Tibial artery (tissue), 4 donors: ENCODE measurements at regions not wholly inside any gene's neighbourhood (a gene's known extent, or its start where the extent isn't known, plus 50 kb on each side); places are given as distances from the start of the nearest gene placed in this dataset.

ENCODE experiments used
- DNase-seq, 2 donors: peaks; one replicate each; pipeline ENCODE4 v3.0.0-alpha.2; 2019
- H3K27ac ChIP-seq, 2 donors: fragments of 200-600 bp; sonication (generic) in 1 of 2; 1 replicate in 1 of 2; 2 replicates in 1 of 2; pipeline ENCODE4 v1.5.1; 2018 to 2019; ENCODE audit warnings: mild to moderate bottlenecking in 1 of 2
- H3K27me3 ChIP-seq, 2 donors: fragments of 200-600 bp; sonication (generic) in 1 of 2; one replicate each; pipeline versions ENCODE4 v1.5.1 to v1.6.0; 2016 to 2019
- H3K36me3 ChIP-seq, 3 donors: fragments of 200-600 bp; sonication (generic) in 2 of 3; one replicate each; pipeline ENCODE4 v1.5.1; 2016 to 2019; ENCODE audit warnings: mild to moderate bottlenecking in 2 of 3
- H3K4me1 ChIP-seq, 4 donors: fragments of 200-600 bp; sonication (generic) in 2 of 4; 1 replicate in 3 of 4; 2 replicates in 1 of 4; pipeline ENCODE4 v1.5.1; 2016 to 2019
- H3K4me3 ChIP-seq, 2 donors: fragments of 200-600 bp; sonication (generic) in 1 of 2; 1 replicate in 1 of 2; 2 replicates in 1 of 2; pipeline ENCODE4 v1.5.1; 2018 to 2019; ENCODE audit warnings: mild to moderate bottlenecking in 2 of 2
- H3K9me3 ChIP-seq, 3 donors: fragments of 200-600 bp; sonication (generic) in 1 of 3; one replicate each; pipeline ENCODE4 v1.5.1; 2016 to 2019
- intact Hi-C: fragments of 100-400 bp; cut with DNase I; formaldehyde crosslinking; loops from one replicate; pipeline ENCODE4 v1.15.0; 2023; ENCODE audit warnings: low total_unique reads
- TF ChIP-seq, protein P1 (sequence below), 2 experiments: fragments of 200-600 bp in 1 of 2; fragments of 450-650 bp in 1 of 2; IDR thresholded peaks; one replicate each; pipeline ENCODE4 v1.5.1; 2017 to 2019; ENCODE audit warnings: antibody characterized with exemption in 2 of 2, mild to moderate bottlenecking in 1 of 2, moderate library complexity in 1 of 2

DNA sequence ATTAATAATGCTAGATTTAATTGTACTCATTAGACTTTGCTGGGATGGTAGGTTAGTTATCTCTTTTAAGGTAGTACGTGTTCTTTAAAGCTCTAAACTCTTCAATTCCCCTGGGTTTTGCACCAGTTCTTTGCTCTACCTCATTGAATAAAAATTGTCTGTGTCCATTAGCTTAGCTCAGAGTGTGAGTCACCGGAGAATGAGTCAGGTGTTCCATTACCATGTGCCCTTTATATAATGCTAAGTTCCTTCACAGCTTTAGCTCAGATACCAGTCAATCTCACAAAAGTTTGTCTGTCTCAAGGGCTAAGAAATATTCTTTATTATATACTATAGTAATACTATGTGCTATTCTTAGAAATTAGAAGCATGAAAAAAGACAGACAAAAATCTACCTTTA lies 339.4 kb downstream of the PRELID2 start:
- intact Hi-C loops, result no loop called here
- no peaks in the 10 kb centered on the region for H3K27me3 ChIP-seq
- TF ChIP-seq, protein P1, sequence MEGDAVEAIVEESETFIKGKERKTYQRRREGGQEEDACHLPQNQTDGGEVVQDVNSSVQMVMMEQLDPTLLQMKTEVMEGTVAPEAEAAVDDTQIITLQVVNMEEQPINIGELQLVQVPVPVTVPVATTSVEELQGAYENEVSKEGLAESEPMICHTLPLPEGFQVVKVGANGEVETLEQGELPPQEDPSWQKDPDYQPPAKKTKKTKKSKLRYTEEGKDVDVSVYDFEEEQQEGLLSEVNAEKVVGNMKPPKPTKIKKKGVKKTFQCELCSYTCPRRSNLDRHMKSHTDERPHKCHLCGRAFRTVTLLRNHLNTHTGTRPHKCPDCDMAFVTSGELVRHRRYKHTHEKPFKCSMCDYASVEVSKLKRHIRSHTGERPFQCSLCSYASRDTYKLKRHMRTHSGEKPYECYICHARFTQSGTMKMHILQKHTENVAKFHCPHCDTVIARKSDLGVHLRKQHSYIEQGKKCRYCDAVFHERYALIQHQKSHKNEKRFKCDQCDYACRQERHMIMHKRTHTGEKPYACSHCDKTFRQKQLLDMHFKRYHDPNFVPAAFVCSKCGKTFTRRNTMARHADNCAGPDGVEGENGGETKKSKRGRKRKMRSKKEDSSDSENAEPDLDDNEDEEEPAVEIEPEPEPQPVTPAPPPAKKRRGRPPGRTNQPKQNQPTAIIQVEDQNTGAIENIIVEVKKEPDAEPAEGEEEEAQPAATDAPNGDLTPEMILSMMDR (IDR thresholded peaks at IDR 0.05), result no peak
- H3K36me3 ChIP-seq, result no peaks in the 10 kb centered on the region
- peak overlapping the region; percentile 29 to 36 for H3K27ac ChIP-seq
- no peaks in the 10 kb centered on the region for H3K9me3 ChIP-seq
- no peak for DNase-seq
- H3K4me3 ChIP-seq, result no peak overlapping the region
- H3K4me1 ChIP-seq, result peaks cover 0 to 26% (median 10%) of the 10 kb centered on the region in 4 donors

DNA sequence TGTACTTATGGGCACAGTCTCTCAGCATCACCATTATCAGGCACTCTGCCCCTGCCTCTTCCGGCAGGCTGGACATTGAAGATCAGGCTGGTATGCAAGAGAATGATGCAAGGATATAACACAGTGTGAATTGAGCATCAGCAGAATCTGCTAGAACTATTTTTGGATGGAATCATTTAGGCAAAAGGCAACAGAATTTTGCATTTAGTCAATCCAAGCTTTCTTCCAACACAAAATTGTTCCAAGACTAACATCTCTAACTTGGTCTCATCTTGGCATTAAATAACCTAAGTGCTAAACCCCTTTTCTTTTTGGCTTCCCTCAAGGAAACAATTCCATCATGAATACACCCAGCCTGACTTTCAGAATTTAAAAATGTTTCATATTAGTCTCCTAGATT lies 339.9 kb downstream of the PRELID2 start:
- Histone ChIP-seq H3K27ac (peak overlapping the region; percentile 29 to 36), H3K4me1 (peaks cover 0 to 26% (median 10%) of the 10 kb centered on the region in 4 donors), H3K9me3 (no peaks in the 10 kb centered on the region), H3K36me3 (no peaks in the 10 kb centered on the region), H3K4me3 (no peak overlapping the region), H3K27me3 (no peaks in the 10 kb centered on the region)
- TF ChIP-seq, protein P1 (IDR thresholded peaks at IDR 0.05), result no peak
- no peak for DNase-seq
- intact Hi-C loops, result no loop called here

DNA sequence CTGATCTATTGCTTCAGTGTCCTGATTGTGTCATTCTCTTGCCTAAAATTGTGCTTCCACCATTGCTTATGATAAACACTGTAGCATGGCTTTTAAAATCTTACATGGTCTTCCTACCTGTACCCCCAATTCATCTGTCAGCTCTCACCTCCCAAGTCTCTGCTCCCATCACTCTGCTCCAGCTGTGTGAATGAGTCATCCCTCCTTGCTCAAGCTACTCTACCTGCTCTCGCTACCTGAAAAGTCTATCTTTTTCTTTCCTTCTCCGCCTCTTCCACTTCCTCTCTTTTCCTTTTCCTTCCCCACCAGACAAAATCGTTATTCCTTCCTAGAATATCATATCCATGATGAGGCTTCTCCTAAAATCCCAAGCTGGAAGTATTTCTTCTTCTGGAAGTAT lies 341.7 kb downstream of the PRELID2 start:
- intact Hi-C loops, result no loop called here
- no peaks in the 10 kb centered on the region for H3K27me3 ChIP-seq
- H3K4me1 ChIP-seq, result peaks cover 0 to 20% (median 10%) of the 10 kb centered on the region in 4 donors
- no peaks in the 10 kb centered on the region for H3K9me3 ChIP-seq
- H3K4me3 ChIP-seq, result no peak overlapping the region
- TF ChIP-seq, protein P1 (IDR thresholded peaks at IDR 0.05), result no peak
- no peaks in the 10 kb centered on the region for H3K36me3 ChIP-seq
- no peak for DNase-seq
- H3K27ac ChIP-seq, result no peak overlapping the region

DNA sequence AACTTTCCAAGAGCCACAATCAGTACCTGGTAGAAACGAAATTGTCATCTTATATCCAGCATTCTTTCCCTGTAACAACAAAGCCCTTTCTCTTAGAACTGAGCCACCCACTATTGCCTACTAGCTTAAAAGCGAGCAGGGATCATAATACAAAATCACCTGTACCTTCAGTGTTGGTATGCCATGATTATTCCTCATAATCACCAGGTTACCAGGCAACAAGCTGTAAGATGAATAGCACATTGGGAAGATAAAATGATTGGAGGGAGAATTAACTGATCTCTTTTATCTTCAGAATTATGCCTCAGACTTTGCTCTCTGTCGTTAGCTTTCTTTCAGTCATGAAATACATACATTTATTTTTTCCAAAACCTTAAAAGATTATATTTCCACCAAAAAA lies 345.6 kb downstream of the PRELID2 start:
- Histone ChIP-seq H3K36me3 (no peaks in the 10 kb centered on the region), H3K27me3 (no peaks in the 10 kb centered on the region), H3K4me1 (no peaks in the 10 kb centered on the region), H3K27ac (no peak overlapping the region), H3K4me3 (no peak overlapping the region), H3K9me3 (no peaks in the 10 kb centered on the region)
- DNase-seq, result no peak
- TF ChIP-seq, protein P1 (IDR thresholded peaks at IDR 0.05), result no peak
- intact Hi-C loops, result no loop called here

DNA sequence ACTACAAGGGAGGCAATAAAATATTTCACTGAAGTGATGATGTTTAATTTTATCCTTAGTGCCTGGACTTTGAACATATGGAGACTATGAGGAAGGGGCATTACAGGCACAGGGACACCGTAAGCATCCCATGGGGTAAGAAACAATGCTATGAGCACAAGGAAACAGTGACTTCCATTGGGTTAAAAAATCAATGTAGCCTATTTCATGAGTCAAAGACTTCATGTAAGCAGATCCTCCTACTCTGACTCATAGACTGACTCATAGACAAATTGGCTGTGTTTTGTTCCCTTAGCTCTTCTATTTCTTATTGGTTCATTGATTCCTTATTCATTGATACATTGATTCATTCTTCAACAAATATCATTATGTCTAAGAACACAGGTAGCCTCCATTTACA lies 351.0 kb downstream of the PRELID2 start:
- intact Hi-C loops, result no loop called here
- no peak for DNase-seq

More for the DNA sequence above, 351.0 kb downstream of the PRELID2 start:
- Histone ChIP-seq H3K27me3 (no peaks in the 10 kb centered on the region), H3K4me3 (no peak overlapping the region), H3K4me1 (peaks cover 0 to 15% (median 2%) of the 10 kb centered on the region in 4 donors), H3K36me3 (no peaks in the 10 kb centered on the region), H3K27ac (no peak overlapping the region), H3K9me3 (no peaks in the 10 kb centered on the region)
- TF ChIP-seq, protein P1 (IDR thresholded peaks at IDR 0.05), result no peak
